Inflammatory macrophage (primary cell): ENCODE measurements at regions not wholly inside any gene's neighbourhood (a gene's known extent, or its start where the extent isn't known, plus 50 kb on each side); places are given as distances from the start of the nearest gene placed in this dataset.

ENCODE experiments used
- DNase-seq, 2 donors: peaks; one replicate each; pipeline ENCODE4 v3.0.0-alpha.2; 2020 to 2022

DNA sequence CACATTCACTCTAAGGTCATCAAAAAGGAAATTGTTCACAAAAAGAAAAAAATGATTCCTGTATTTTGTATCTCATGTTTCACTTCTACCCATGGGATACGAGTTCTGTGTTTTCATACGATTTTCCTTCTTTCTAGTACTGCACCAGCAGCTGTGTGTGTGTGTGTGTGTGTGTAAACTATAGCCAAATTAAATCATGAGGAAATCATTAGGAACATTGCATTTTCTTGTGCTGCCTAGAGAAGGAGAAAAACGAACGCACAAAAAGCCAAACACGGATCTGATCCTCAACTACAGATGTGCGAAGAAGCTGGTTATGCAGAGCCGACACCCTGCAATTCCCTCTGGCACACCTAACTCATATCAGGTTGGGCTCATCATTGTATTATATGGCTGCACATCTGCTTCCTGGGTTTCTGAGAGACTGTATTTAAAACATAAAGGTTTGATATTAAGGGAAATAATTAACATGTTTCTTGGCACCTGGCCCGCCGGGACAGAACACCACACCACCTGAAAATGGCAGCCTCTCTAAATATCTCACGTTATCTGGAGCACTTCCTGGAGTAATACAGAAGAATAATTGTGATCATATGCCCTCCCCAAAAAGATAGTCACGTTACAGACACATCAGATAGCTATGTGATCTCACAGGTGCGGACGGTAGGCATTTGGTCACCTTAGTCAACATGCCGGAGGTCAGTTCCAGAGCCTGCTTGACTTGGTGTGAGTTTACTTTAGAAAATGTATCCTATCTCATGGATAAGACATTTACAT, 586.3 kb upstream of the SALL3 start:
- DNase-seq = no peak

DNA sequence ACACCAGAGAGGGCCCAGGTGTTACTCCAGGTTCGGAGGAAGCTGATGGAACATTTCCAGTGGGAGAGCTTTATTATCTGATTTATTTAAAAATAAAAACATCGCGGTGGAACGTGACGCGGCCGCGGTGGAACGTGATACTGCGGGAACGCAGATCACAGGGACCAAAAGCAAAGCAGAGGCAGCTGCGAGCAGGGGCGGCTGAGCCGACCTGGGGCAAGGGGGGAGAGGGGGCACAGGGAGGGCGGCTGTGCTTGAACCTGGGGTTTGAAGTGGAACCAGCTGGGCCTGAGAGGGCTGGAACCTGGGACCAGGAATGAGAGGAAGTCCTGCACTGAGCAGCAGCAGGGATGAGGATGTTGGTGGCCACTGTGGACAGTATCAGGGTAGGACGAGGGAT, 583.5 kb upstream of the SALL3 start:
- no peak for DNase-seq

DNA sequence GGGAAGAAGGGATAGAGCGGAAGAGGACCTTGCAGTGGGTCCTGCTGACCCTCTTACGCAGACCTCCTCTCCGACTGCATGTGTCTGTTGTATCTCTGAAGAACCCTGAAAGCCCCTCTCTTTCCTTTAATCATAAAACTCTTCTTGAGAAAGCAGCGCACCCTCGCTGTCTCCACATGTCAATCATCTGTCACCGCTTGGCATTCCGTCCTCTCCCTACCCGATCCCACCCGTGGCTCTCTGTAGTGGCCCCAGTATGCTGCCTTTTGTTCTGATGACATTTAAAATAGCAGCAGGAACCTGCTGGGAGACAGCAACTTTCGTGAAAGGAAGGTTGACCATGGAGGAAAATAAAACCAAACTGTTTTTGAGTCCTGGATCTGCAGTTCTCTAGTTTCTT, 582.9 kb upstream of the SALL3 start:
- DNase-seq = no peak

DNA sequence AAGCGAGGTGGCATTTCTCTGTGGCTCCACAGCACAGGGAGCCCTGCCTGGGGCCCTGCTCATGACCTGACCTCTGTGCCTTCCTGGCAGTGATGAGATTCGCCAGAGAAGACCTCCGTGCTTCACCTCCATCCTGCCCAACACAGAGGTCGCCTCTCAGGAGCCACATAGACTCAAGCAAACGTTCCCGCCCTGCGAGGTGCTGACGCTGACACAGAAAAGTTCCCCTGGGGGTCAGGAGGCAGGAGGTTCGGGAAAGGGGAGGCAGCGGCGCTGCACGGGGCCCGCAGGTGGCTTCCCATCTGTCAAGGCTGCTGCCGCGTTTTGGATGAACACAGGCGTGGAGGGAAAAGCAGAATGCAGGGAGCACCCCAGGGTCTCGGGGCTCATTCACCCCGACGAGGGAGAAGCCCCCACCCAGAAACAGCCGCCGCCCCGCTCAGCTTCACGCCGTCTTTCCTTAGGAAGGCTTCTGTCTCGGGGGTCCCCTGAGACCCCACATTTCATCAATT, 579.6 kb upstream of the SALL3 start:
- DNase-seq = no peak

DNA sequence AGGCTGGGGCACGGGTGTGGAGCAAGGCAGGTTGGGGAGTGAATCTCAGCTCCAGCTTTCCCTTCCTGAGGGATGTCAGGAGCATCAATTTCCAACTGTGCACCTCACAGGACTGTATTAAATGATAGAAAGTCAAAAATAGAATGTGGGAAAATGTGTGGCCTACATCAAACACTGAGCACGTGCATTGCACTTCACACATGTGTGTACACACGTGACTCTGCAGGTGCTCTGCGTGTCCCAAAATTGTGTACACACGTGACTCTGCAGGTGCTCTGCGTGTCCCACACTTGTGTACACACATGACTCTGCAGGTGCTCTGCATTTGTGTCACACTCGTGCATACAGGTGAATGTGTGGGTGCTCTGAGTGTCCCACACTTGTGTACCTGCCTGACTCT, 577.2 kb upstream of the SALL3 start:
- DNase-seq = no peak

DNA sequence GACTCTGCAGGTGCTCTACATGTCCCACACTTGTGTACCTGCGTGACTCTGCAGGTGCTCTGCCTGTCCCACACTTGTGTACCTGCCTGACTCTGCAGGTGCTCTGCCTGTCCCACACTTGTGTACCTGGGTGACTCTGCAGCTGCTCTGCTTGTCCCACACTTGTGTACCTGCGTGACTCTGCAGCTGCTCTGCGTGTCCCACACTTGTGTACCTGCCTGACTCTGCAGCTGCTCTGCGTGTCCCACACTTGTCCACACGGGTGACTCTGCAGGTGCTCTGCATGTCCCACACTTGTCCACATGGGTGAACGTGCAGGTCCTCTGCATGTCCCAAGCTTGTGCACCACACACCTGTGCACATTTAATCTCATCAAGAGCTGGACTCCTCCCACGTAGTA, 576.7 kb upstream of the SALL3 start:
- DNase-seq = no peak

DNA sequence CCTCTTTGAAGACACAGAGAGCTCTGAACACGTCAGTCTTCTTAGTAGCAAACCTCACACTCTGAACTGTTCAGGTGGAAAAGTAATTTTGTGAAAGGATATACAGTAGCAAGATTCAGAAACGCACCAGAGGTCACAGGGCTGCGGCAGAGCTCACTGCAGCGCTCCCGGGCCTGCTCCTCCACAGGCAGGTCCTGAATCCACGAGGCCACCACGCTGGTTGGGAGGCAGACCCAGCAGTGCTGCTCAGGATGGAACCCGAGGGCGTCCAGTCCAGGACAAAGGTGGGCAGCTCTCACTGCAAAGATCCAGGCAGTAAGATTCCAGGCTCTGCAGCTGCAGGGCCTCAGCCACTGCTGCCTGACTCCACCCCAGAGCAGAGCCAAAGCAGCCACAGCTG, 576.2 kb upstream of the SALL3 start:
- no peak for DNase-seq

DNA sequence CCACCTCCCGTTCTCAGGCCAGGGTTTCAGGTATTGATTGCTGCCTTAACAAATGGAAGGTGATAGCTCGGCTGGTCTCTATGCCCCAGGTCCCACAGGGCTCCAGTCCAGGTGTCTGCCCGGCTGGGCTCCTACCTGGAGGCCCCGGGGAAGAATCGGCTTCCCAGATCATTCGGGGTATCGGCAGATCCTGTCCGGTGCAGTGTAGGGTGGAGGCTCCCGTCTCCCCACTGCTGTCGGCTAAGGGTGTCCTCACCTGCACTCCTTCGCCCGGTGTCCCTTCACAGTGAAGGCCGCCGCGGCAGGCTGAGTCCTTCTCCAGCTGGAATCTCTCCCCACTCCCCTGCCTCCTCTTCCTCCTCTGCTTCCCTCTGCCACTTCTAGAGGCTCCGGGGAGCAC, 573.9 kb upstream of the SALL3 start:
- no peak for DNase-seq

DNA sequence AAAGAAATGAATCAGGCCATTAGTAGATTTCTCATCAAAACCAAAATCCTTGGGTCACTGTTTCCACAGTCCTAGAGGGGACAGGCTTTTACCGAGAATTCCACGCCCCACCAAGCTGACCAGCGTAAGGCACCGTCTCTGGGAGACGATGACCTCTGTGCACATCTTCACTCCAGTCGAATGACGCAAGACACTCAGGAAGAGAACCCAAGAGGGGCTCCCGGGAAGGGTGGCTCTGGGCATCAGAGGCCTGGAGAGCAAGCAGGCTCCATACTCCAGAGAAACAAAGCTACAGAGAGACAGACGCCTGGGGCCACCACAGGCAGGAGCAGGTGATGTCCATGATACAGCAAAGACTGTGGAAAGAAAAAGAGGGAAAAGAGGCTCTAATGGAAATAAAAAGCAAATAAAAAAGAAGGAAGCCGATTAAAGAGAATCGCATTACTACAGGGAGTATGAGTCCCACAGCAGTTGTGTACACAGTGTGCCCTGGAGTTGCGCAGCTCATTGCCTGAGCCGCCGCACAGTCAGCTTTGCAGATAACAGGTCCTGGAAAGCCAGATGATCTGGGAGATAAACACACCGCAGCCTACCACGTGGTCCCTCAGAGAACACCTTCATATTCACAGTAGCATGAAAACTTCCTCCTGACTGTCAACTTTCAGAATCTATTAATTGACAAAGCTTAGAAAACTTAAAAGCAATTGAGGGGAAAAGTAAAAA, 572.7 kb upstream of the SALL3 start:
- DNase-seq = no peak

DNA sequence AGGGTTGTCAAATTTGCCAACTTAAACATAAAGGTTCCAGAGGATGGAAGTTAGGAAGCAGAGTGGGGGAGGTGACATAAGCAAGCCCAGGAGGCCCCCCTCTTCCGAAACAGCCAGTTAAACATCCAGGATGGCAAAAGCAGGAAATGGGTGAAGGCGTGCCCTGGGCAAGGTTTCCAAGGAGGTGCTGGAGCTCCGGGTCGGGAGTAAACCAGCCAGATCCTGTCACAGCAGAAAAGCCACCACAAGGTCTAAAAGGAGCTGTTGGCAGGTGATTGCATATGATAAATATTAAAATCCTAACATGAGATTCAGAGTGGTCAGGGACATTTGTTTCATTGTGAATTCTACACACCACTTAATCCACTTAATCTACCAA, 572.2 kb upstream of the SALL3 start:
- no peak for DNase-seq

DNA sequence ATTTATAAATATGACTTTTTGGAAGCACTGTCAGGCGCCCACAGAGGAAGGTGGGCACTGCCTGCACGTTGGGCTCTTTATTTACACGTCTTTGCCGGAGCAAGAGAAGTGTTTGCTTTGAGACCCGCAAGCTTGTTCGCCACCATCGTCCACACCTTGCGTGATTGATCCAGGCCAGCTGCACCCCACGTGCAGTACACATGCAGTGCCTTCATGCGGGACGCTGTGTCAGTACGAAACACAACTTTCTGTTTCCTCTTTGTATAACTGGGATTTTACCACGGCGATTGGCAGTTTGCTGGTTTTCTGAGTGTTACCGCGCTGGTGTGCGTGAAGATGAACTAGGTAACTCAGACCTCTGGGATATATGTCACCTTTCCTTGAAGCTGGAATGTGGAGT, 571.0 kb upstream of the SALL3 start:
- DNase-seq = no peak

DNA sequence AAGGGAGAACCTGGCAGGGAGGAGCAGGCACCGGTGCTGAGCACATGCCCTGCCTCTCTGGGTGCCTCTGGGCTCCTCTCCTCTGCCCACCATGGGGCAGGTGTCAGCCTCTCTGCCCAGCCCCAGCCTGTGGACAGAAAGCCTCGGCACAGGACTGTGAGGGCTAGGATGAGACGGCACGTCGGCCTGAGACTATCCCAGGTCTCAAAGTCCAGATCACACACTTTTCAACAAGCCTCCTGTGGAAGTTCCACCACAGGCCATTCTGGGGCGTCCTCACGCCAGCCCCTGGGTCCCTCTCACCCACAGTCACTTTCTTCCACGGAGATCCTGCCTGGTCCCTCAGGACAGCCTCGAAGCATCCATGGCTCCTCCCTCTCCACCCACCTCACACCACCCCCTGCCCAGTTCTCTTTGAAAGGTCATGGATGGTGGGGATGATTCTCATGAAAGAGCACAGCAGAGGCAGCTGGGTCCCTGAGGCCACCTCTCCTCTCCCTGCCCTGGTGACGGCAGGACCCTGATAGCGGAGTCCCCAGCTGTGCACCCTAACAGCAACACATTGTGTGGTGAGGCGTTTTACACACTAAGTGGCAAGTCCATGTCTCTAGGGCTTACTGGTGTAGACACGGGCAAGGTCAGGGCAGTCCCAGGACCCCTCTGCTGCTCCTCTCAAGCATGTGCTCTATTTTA, 569.4 kb upstream of the SALL3 start:
- no peak for DNase-seq

DNA sequence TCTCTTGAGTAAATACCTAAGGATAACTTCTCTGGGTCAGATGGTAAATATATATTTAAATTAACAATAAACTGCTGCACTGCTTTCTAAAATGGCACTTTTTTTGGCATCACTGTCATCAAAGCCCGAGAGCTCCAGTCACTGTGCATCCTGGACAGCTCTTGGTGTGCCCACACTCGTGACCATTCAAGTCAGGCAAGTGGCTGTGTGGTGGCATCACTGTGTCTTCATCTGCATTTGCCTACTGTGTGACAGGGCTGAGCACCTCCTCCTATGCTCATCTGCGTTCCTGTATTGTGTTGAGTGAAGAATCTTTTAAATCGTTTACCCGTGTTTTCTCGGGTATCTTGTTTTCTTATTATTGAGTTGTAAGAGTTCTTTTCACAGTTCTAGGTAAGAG, 568.1 kb upstream of the SALL3 start:
- DNase-seq = no peak

DNA sequence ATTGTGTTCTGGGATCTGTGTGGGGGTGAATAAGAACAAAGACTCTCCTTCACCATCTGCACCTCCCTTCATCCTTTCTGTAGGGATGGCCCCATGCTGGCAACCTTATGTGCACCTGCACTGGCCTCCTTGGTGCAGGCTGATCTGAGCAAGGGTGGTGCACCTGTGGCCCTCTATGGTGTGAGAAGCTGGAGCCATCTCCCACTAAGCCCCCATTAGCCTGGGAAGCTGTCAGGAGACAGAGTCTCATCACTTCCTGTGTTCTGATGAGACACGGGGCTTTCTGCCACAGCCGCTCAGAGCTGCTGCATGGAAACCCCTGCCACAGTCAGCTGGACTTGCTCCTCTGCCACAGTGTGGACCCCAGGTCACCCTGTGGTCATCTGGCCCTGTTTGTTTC, 565.3 kb upstream of the SALL3 start:
- DNase-seq = no peak

DNA sequence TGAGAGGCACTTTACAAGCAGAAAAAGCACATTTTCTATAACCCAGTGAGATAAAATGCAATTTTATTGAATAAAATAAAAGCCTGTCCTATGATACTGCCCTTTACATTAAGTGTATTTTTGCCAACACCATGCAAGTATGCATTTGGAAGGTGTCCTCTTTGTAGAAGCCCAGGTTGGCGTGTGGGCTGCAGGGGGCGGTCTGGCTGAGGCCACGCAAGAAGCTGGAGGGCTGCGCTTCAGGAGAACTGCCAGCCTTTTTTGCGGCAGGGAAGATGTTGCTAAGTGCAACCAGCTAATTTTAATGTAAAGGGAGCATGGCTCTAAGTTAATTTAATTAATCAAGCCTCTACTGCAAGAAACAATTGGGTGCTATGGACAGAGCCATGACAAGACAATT, 562.8 kb upstream of the SALL3 start:
- no peak for DNase-seq

DNA sequence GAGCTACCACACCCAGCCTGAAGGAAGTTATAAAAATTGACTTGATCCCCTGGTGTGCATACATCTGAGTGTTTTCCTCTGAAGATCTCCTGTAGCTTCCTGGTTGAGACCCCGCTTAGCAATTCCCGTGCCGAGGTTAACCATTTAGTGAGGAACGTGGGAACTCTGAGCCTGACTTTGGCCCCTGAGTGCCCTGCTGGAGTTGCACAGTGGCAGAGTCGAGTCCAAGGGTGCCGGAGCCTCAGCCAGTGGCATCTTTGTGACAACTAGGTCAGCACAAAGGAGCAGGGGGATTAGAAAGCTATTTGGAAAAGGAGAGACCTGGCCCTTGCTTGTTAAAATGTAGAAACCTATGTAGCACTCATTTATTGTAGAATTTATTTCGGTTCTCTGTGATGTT, 561.2 kb upstream of the SALL3 start:
- no peak for DNase-seq

DNA sequence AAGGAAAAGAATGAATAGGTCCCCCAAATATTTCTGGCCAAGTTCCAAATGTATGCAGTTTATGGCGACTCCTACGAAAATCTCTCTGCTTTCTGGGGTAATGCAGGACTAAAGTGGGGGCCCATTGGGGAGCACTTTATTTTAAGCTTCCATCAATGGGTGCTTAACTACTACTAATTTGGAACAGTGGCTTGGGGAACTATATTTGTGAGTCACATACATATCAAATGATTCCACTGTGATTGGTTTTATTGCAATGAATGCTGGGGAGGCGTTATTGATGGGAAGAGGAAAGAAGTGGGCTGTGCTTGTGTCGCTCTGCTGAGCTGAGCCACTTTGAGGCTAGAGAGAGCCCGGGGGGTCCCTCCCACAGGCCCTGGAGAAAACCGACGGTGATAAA, 560.4 kb upstream of the SALL3 start:
- DNase-seq = no peak

DNA sequence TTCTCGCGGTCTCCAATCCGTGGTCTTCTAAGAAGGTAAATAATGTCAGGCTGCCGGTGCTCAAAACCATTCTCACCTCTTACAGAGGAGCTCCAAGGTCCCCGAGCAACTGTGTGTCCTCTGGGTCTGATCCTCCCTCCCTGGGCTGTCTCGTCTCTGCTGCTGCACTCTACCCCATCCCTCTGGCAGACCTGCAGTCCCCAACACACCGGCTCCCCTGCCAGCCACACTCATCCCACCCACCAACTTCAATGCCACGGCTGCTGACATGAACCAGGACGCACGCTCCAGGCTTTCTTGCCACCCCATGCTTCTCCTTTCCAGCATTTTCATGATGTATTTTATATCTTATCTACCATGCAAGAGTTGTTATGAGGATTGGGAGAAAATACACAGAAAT, 559.5 kb upstream of the SALL3 start:
- no peak for DNase-seq

DNA sequence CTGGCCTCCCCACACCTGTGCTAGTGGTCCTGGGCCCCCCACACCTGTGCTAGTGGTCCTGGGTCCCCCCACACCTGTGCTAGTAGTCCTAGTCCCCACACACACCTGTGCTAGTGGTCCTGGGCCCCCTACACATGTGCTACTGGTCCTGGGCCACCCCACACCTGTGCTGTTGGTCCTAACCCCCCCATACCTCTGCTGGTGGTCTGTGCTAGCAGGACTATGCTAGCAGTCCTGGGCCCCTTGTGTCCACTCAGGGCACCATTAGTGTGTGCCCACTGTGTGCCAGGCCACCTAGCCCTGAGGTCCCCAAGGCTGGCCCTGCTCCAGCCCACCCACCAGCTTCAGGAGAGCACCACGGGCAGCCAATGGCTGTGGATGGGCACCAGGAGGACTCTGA, 558.2 kb upstream of the SALL3 start:
- DNase-seq = no peak

DNA sequence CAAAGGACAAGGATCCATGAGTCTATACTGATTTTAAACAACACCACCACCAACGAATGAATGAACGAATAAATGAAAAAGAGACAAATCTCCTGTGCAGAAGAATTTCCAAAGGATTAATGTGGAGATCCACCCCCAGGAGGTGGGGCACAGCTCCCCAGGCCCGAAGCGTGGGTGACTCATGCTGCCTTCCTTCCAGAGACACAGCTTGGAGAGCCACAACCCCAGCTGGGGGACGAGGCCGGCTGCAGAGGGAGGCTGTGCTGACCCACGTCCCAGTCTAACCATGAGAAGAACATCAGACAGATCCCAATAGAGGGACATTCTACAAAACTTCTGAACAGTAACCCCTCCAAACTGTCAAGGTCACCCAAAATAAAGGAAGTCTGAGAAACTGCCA, 557.3 kb upstream of the SALL3 start:
- DNase-seq = no peak

DNA sequence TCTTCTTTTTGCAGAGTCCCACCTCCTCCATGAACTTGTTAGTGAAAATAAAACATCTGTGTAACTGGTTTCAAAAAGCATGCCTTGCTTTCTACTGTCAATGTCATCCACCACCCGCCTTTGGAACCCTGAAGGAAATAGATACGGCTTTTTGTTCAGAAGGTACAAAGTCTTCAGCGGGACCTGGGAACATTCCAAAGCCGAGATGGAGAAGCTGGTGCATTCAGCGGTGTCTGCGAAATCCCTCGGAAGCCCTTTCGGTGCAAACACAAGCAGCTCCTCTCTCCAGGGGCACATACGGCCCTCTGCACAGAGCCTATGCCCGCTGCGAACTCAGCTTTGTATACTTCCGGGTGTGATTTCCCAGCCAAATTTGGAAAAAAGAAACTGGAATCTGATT, 555.8 kb upstream of the SALL3 start:
- no peak for DNase-seq

DNA sequence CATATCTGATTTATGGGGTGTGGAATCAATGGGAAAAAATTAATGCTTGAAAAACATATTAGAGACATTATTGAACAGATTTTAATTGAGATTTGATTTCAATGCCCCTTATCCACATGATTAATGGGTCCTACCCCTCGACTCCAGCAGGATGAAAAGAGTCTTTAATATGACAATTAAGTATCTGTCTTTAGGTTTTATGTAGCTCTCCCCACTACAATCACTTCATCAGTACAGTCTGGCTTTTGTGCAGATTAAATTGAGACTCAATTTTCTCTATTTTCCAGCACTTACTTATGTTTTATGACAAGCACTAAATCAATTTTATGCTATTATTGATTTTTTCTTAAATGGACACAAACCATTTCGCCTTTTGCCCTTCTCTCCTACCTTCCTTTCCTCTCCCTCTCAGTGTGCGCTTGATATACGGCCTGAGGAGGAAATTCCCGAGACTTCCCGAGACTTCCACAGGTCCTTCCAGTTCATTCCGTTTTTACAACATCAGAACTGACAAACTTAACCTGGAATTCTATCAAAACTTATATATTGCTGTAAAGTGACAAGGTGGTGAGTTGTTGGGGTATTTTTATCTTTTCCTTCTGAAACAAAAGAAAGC, 555.1 kb upstream of the SALL3 start:
- DNase-seq = no peak

DNA sequence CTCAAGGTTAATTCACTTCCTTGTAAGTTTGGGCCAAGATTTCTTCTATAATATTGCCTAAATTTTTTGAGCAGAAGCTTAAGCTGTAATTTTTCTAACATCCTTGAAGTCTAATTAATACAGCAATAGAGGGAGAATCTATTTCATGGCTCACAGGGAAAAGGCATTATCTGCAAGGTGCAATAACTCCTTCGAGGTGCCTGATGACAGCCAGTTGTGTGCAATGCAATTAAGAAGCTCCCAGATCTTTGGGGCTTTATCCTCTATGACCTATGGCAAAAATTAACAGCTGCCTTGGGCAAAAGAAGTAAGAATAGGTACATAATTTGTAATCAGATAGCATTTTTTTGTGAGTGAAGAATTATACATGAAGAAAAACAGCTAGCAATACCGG, 554.6 kb upstream of the SALL3 start:
- no peak for DNase-seq
